Central memory CD4-positive, alpha-beta T cell (primary cell): ENCODE measurements at regions not wholly inside any gene's neighbourhood (a gene's known extent, or its start where the extent isn't known, plus 50 kb on each side); places are given as distances from the start of the nearest gene placed in this dataset.
"Not testable (repeated sequence)": the region's sequence is repeated elsewhere in the genome, so short reads cannot be mapped to it uniquely, and the experiment has no call there.

Experiments used
- DNase-seq: peaks from one replicate; pipeline ENCODE4 v3.0.0; 2022

- no peak for DNase-seq
Observed at GRCh38 chr4:188287169-188287894, 148.1 kb downstream of the TRIML1 start.

DNA sequence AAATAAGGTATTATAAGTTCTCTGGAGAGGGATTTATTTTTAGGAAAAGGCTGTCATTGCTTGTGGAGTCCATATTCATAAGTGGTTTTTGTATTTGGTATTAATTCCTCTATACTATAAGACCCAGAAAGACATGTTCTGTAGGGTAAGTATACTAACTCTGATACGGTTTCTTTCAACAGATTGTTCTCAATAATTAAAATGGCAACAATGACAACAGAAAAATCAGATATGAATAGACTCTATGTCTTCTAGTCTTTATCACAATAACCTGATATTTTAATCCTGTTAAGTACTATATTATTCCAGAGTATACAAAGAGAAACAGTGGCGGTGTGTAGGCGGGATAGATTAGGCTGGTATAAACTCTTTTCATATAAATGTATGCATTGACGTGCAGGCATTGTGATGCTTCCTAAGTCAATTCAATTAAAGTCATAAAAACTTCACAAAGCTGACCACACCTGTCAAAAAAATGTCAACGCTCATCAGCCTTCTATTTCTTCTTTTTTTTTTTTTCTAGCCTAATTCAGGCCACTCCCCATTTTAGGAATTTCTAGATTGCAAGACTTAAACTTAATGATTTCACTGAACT, 150.4 kb downstream of the TRIML1 start:
- DNase-seq: no peak

- no peak for DNase-seq
Observed at GRCh38 chr4:188295899-188296298, 156.7 kb downstream of the TRIML1 start.

GRCh38 chr4:188296331-188296730, 157.1 kb downstream of the TRIML1 start:
- DNase-seq: no peak

GRCh38 chr4:188297873-188298272, 158.6 kb downstream of the TRIML1 start:
- no peak for DNase-seq

GRCh38 chr4:188299161-188299560, 159.9 kb downstream of the TRIML1 start:
- no peak for DNase-seq

DNA sequence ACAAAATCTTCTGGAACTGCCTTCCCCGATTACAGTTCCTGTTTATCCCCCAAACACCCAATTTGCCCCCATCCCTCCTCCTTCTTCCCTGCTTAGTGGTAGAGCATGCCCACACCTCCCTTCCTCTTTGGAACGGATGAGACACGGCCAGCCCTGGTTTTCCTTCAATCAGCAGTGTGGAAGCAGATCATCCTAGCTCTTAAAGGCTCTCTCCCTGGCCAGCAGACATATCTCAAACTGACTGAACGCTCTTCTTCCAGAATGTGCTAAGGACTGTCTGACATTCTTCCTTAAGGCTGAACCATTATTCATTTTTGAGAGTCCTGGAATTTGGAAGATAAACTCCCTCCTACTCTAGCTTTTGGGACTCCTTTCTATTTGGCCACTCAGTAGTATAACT, 161.1 kb downstream of the TRIML1 start:
- DNase-seq: no peak

DNA sequence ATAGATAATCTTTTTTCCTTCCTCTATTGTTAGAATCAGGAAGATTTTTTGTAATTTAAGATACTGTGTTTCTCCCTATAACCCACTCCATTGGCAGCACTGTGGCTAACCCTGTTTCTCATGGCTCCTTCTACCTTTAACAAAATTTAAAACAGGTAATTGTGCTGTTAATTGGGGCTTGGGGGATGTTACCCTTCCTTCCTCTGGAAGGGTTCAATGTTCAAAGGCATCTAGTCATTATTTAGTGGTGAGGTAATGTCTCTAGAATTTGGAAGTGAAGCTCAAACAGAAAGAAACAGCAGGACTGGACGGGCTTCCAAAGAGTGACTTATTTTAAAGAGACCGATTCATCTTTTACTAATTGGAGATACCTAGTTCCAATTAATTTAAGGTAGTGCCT, 166.4 kb downstream of the TRIML1 start:
- DNase-seq: no peak

- no peak for DNase-seq
Observed at GRCh38 chr4:188307591-188307990, 168.3 kb downstream of the TRIML1 start.

GRCh38 chr4:188308142-188308541, 168.9 kb downstream of the TRIML1 start:
- DNase-seq: no peak

GRCh38 chr4:188316391-188316790, 177.2 kb downstream of the TRIML1 start:
- DNase-seq: no peak

DNA sequence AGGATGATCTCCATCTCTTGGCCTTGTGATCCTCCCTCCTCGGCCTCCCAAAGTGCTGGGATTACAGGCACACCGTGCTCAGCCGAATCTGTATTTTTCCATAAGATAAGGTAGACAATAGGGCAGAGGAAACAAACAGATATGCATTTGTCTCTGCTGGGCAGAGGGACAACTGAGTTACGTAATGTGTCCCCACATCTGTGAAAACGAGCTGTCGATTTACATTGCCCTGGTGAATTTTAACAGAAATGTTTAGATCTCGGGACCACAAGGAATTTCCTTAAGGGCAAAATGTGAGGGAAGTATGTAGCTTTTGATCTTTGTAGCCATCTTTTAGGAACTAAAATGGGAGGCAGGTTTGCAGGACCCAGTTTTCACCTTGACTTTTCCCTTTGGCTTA, 189.7 kb downstream of the TRIML1 start:
- DNase-seq: no peak

DNA sequence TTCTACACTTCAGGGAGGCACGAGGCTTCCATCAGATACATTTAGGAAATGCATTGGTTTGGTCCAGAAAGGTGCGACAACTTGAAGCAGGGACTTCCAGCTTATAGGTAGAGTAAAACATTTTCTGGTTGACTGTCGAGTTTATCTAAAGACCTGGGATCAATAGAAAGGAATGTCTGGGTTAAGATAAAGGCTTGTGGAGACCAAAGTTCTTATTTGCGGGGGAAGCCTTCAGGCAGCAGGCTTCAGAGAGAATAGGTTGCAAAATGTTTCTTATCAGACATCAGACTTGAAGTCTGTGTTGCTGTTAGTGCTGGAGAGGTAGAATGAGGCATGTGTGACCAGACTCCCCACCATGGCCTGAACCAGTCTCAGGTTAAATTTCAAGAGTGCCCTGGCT, 190.3 kb downstream of the TRIML1 start:
- DNase-seq: no peak

DNA sequence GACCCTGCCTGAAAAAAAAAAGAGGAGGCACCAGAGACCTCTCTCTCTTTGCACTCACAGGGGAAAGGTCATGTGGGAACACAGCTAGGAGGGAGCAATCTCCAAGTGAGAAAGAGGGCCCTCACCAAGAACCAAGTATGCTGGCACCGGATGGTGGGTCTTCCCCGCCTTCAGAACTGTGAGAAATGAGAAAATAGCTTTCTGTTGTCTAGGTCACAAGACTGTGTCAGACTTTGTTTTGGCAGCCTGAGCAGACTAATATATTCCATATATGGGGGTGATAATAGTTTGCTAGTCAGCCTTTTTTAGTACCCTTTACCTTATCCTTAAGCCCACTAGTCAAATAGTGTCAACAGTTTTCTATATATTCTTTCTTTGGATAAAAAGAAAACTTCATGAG, 193.0 kb downstream of the TRIML1 start:
- no peak for DNase-seq

DNA sequence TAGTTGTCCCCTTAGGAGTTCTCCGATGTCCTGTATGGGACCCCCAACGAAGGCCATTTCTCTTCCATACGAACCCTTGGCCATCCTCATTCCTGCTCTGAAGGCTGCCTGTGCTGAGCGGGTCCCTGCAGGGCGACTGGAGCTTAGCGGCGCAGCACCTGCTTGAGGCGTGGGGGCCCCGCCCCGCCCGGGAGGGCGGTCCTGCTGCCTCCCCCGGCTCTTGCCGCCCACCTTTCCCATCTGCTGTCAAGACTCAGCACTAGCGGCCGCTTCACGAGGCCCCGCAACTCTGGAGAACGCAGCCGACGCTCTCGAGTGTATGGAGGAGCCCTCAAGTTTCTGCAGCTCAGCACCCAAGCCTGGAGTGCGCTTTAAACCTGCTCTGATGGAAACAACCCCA, 197.7 kb downstream of the TRIML1 start:
- no peak for DNase-seq

- no peak for DNase-seq
Observed at GRCh38 chr4:188341428-188341827, 202.2 kb downstream of the TRIML1 start.

DNA sequence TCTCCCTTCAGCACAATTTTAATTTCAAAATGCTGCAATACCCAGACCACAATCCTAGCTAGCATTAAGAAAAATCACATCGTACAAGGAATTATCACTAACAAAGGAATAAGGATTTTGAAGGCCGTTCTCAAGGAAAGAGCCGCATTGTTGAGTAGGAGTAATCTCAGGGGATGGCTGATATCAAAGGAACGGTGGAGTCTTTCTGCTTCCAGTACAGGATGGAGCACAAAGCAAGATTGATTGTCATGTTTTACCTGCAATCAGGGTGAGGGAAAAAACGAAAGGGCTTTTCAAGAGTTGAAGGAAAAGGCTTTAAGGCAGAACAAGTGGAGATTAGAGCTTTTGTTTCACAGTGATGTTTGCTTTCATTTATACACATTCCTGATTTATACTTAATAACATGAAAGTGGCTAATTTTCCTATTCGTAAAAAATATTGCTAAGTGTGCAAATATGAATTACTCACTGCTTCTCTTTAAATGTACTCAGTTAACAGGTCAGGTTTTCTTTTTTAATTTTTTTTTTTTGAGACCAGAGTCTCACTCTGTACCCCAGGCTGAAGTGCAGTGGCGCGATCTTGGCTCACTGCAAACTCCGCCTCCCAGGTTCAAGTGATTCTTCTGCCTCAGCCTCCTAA, 207.0 kb downstream of the TRIML1 start:
- DNase-seq: no peak

- no peak for DNase-seq
Observed at GRCh38 chr4:188347339-188347738, 208.1 kb downstream of the TRIML1 start.

DNA sequence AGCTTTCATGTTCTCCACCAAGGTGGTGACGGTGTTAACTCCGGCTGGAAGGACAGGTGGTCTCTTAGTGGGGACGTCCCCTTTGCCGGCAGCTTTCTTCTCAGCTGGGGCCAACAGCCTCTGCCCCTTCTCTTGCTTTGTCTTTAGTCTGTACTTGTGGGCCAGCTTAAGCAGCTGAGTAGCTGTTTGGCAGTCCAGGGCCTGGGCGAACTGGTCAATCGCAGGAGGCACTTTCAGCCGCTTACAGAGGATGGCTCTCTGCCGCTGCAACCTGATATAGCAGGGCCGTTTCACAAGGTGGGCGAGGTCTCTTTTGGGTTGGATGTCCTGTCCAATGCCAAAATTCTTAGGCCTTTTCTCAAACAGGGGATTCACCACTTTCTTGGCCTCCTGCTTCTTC, 210.3 kb downstream of the TRIML1 start:
- DNase-seq: not testable (repeated sequence)

GRCh38 chr4:188363196-188363595, 224.0 kb downstream of the TRIML1 start:
- no peak for DNase-seq

DNA sequence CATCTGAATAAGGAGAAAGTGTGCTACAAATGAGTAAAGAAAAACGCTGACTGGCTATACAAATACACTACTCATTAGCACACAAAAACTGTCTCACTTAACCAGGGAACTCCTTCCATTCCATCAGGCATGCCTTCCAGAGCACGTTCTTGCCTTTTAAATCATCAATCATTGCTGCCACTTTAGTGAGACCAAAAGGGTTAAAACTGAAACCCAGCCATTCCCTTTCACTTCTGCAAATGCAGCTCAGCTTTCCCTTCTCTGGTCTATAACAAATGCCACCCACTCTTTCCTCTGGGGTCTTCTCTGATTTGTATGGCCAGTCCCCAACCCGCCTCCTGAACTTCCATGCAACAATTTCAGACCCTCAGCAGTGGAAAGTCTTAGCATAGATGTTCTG, 231.5 kb downstream of the TRIML1 start:
- no peak for DNase-seq

GRCh38 chr4:188372058-188372457, 232.8 kb downstream of the TRIML1 start:
- no peak for DNase-seq

- DNase-seq: no peak
Observed at GRCh38 chr4:188372829-188373228, 233.6 kb downstream of the TRIML1 start.

- no peak for DNase-seq
Observed at GRCh38 chr4:188374871-188375270, 235.6 kb downstream of the TRIML1 start.
